Tibial nerve (tissue), 4 donors: ENCODE measurements at regions not wholly inside any gene's neighbourhood (a gene's known extent, or its start where the extent isn't known, plus 50 kb on each side); places are given as distances from the start of the nearest gene placed in this dataset.

Experiments
- DNase-seq, 2 donors: peaks; one replicate each; pipeline ENCODE4 v3.0.0-alpha.2; 2019; ENCODE audit warnings: low spot score in 2 of 2
- H3K27ac ChIP-seq, 4 donors: fragments of 200-600 bp; sonication (generic) in 3 of 4; one replicate each; pipeline ENCODE4 v1.5.1; 2017 to 2019; ENCODE audit warnings: mild to moderate bottlenecking in 1 of 4
- H3K27me3 ChIP-seq, 2 donors: fragments of 200-600 bp; sonication (generic) in 1 of 2; one replicate each; pipeline versions ENCODE4 v1.5.1 to v1.6.0; 2017 to 2019
- H3K36me3 ChIP-seq, 3 donors: fragments of 200-600 bp; sonication (generic); one replicate each; pipeline ENCODE4 v1.5.1; 2018 to 2019
- H3K4me1 ChIP-seq, 4 donors: fragments of 200-600 bp; sonication (generic) in 3 of 4; one replicate each; pipeline ENCODE4 v1.5.1; 2017 to 2019
- H3K4me3 ChIP-seq, 4 donors: fragments of 200-600 bp; sonication (generic) in 3 of 4; one replicate each; pipeline ENCODE4 v1.5.1; 2017 to 2019; ENCODE audit warnings: mild to moderate bottlenecking in 1 of 4, moderate library complexity in 1 of 4
- H3K9me3 ChIP-seq, 4 donors: fragments of 200-600 bp; sonication (generic) in 3 of 4; one replicate each; pipeline ENCODE4 v1.5.1; 2017 to 2019
- EP300 ChIP-seq, 2 donors: sonication (generic); formaldehyde crosslinking; IDR thresholded peaks; one replicate each; pipeline ENCODE4 v1.6.1; 2017; ENCODE audit warnings: antibody characterized with exemption in 2 of 2, mild to moderate bottlenecking in 1 of 2
- POLR2A ChIP-seq, 2 donors: fragments of 450-650 bp; IDR thresholded peaks; one replicate each; pipeline ENCODE4 v1.6.1; 2017; ENCODE audit warnings: antibody characterized with exemption in 2 of 2, mild to moderate bottlenecking in 2 of 2, moderate library complexity in 2 of 2
- WGBS, 2 donors: methylation state at CpG; one replicate each; pipeline ENCODE4 v1.1.5; 2018; 5-methylcytosine and 5-hydroxymethylcytosine counted together
- TF ChIP-seq, protein P1 (sequence below), 5 experiments: fragments of 200-600 bp in 3 of 5; fragments of 450-650 bp in 2 of 5; sonication (generic) in 3 of 5; IDR thresholded peaks; one replicate each; pipeline ENCODE4 v1.5.1; 2016 to 2019; ENCODE audit warnings: antibody characterized with exemption in 5 of 5, mild to moderate bottlenecking in 3 of 5, moderate library complexity in 2 of 5

DNA sequence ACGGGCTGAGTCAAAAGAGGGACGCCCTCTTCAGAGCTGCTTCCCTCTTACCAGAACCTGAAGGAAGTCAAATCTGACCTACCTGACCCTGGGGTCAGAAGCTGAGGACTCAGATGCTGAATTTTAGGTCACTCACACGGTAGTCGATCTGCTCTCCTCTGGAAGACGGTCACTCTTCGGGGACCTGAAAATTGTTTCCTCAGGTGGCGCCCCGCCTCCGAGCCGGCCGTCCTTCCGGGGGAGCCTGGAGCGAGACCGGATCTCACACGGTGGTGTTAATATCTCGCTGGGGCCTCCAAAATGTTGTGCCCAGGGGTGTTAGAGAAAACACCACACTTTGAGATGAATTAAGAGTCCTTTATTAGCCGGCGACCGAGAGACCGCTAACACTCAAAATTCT is 737.2 kb downstream of the SI start:
- TF ChIP-seq POLR2A (IDR thresholded peaks at IDR 0.05) (no peak), EP300 (IDR thresholded peaks at IDR 0.05) (no peak)
- TF ChIP-seq, protein P1, sequence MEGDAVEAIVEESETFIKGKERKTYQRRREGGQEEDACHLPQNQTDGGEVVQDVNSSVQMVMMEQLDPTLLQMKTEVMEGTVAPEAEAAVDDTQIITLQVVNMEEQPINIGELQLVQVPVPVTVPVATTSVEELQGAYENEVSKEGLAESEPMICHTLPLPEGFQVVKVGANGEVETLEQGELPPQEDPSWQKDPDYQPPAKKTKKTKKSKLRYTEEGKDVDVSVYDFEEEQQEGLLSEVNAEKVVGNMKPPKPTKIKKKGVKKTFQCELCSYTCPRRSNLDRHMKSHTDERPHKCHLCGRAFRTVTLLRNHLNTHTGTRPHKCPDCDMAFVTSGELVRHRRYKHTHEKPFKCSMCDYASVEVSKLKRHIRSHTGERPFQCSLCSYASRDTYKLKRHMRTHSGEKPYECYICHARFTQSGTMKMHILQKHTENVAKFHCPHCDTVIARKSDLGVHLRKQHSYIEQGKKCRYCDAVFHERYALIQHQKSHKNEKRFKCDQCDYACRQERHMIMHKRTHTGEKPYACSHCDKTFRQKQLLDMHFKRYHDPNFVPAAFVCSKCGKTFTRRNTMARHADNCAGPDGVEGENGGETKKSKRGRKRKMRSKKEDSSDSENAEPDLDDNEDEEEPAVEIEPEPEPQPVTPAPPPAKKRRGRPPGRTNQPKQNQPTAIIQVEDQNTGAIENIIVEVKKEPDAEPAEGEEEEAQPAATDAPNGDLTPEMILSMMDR (IDR thresholded peaks at IDR 0.05): no peak
- no peaks in the 10 kb centered on the region for H3K9me3 ChIP-seq
- no peaks in the 10 kb centered on the region for H3K36me3 ChIP-seq
- H3K4me1 ChIP-seq: no peaks in the 10 kb centered on the region
- no peaks in the 10 kb centered on the region for H3K27me3 ChIP-seq
- no peak overlapping the region for H3K4me3 ChIP-seq
- H3K27ac ChIP-seq: no peak overlapping the region
- DNase-seq: no peak
- WGBS, 2 donors: 78 to 90% methylated on average over 20 of the region's 20 CpGs

DNA sequence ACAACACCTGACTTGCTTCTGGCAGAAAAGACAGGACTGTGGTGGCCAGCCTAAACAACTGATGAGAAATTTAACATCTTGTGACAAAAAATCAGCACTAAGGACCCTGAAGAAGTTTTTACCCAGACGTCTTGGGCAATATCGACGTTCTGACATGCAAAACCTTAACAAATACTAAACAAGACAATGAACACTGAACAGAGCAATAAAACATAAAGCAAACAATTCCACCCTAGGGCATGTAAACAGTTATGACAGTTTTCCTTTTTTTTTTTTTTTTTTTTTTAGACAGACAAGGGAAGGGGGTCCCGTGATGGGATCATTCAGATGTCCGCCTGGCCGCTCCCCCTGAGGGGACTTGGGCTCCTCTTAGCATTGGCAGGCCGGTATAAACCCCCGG is 738.0 kb downstream of the SI start:
- WGBS, 2 donors: 84 to 85% methylated on average over 8 of the region's 8 CpGs
- no peaks in the 10 kb centered on the region for H3K4me1 ChIP-seq
- DNase-seq: no peak
- no peaks in the 10 kb centered on the region for H3K27me3 ChIP-seq
- no peaks in the 10 kb centered on the region for H3K9me3 ChIP-seq
- no peaks in the 10 kb centered on the region for H3K36me3 ChIP-seq
- TF ChIP-seq, protein P1 (IDR thresholded peaks at IDR 0.05): no peak
- no peak for TF ChIP-seq POLR2A (IDR thresholded peaks at IDR 0.05)
- no peak for TF ChIP-seq EP300 (IDR thresholded peaks at IDR 0.05)
- no peak overlapping the region for H3K27ac ChIP-seq
- no peak overlapping the region for H3K4me3 ChIP-seq

DNA sequence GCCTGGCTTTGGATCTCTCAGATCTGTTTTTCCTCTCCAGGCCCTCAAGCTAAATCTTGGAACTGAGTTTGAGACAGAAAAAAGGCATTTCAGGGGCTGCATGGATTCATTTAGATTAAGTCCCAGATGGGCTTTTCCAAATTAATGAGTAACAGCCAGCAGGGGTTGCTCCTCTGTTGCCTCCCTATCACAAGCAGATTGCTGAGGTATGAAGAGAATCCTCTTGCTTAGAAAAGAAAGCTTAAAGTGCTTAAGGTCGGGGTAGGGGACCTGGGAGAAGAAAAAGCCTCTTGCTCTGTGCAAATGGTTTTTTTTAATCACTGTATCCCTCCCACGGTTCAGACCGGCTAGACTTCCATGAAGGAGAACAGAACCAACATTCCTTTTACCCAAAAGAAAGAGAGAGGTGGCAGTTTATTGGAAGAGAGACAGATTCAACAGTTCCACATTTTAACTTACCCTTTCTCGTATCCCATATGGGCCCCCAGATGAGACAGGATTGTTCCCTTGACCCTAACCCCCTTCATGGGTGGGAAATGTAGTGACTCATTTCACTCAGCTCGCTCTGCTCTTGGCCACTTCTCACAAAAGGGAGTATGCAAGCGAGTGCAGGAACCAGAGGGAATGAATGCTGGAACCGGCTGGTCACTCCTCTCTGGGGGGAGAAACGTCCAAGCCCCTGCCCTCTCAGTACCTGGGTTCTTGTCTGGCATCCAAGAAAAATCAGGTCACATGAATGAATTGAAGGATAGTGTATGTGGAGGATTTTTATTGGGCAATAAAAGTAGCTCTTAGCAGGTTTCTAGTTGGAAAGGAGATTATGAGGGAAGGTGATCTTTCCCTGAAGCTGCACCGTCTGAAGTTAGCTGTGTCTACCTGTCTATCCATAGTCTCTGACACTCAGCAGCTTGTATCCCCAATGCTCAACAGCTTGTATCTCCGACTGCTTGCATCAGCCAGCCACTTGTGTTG is 745.2 kb downstream of the SI start:
- Histone ChIP-seq H3K27me3 (no peaks in the 10 kb centered on the region), H3K4me1 (no peaks in the 10 kb centered on the region), H3K4me3 (no peak overlapping the region), H3K27ac (no peak overlapping the region), H3K36me3 (no peaks in the 10 kb centered on the region), H3K9me3 (no peaks in the 10 kb centered on the region)
- DNase-seq: no peak
- WGBS, 2 donors: 31 to 34% methylated on average over 10 of the region's 10 CpGs
- no peak for TF ChIP-seq POLR2A (IDR thresholded peaks at IDR 0.05)
- TF ChIP-seq EP300 (IDR thresholded peaks at IDR 0.05): no peak
- TF ChIP-seq, protein P1 (IDR thresholded peaks at IDR 0.05): no peak

DNA sequence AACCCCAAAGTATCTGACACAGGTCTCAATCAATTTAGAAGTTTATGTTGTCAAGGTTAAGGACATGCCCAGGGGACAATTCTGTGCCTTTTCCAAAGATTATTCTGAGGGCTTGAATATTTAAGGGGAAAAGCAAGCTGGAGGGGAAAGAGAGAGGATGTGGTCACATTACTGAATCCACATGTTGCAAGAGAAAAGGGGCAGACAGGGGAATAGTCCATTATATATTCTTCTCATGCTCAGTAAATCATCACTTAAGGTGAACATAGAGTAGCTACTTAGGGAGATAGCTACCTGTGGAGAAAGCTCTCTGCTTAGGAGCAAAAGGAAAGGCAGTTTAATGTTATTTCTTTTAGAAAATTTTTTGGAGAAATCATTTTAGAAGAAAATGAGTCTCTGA is 751.6 kb downstream of the SI start:
- DNase-seq: no peak
- Histone ChIP-seq H3K9me3 (no peaks in the 10 kb centered on the region), H3K36me3 (no peaks in the 10 kb centered on the region), H3K4me3 (no peak overlapping the region), H3K27me3 (no peaks in the 10 kb centered on the region), H3K4me1 (no peaks in the 10 kb centered on the region), H3K27ac (no peak overlapping the region)
- TF ChIP-seq POLR2A (IDR thresholded peaks at IDR 0.05) (no peak), EP300 (IDR thresholded peaks at IDR 0.05) (no peak)
- TF ChIP-seq, protein P1 (IDR thresholded peaks at IDR 0.05): no peak

DNA sequence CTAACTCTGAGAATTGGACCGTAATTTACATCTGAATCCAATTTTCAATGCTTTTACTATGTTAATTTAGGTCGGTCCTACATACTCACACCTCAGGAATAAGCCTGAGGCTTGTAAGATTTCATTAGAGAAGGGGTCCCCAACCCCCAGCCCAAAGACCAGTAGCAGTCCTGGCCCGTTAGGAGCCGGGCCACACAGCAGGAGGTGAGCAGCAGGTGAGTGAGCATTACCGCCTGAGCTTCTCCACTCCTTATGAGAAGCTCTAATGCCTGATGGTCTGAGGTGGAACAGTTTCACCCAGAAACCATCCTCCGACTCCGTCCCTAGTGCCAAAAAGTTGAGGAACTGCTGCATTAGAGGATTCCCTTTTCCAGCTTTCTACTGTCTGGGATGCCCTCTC is 757.3 kb downstream of the SI start:
- DNase-seq: no peak
- Histone ChIP-seq H3K27ac (no peak overlapping the region), H3K27me3 (no peaks in the 10 kb centered on the region), H3K4me3 (no peak overlapping the region), H3K36me3 (no peaks in the 10 kb centered on the region), H3K9me3 (no peaks in the 10 kb centered on the region), H3K4me1 (no peaks in the 10 kb centered on the region)
- 60 to 65% methylated on average over 7 of the region's 7 CpGs for WGBS, 2 donors
- TF ChIP-seq, protein P1 (IDR thresholded peaks at IDR 0.05): no peak
- TF ChIP-seq EP300 (IDR thresholded peaks at IDR 0.05) (no peak), POLR2A (IDR thresholded peaks at IDR 0.05) (no peak)
